HG03558 (cell line): ENCODE measurements at regions not wholly inside any gene's neighbourhood (a gene's known extent, or its start where the extent isn't known, plus 50 kb on each side); places are given as distances from the start of the nearest gene placed in this dataset.
A peak's percentile ranks its signal among the peaks of the same experiment; 100 is the strongest.
"Not testable (repeated sequence)": the region's sequence is repeated elsewhere in the genome, so short reads cannot be mapped to it uniquely, and the experiment has no call there.

ENCODE experiments used
- ATAC-seq: cut with Tn5 transposase; IDR thresholded peaks from one replicate; pipeline ENCODE4 v1.9.1; 2021; ENCODE audit warnings: moderate number of reproducible peaks; ENCODE audit not compliant: unreplicated experiment; ENCODE audit errors: extremely low read depth

DNA sequence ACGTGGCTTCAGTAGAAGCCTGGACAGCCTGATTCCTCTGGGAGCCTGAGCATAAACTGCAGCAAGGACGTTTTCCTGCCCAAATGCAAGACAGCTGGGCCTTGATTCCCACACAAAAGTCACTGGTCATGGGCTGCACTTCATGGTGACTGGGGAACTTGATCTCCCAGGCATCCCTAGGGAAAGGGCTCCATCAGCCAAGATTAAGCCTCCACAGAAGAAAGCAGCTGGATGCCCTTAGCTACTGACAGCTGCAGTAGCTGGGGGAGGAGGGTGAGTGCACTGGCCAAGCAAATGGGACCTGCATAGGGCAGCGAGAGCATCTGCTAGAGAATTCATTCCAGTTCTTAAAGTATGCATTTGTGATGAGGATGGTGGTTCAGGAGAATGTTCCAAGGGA, 267.4 kb upstream of the ISX start:
- ATAC-seq = no peak

DNA sequence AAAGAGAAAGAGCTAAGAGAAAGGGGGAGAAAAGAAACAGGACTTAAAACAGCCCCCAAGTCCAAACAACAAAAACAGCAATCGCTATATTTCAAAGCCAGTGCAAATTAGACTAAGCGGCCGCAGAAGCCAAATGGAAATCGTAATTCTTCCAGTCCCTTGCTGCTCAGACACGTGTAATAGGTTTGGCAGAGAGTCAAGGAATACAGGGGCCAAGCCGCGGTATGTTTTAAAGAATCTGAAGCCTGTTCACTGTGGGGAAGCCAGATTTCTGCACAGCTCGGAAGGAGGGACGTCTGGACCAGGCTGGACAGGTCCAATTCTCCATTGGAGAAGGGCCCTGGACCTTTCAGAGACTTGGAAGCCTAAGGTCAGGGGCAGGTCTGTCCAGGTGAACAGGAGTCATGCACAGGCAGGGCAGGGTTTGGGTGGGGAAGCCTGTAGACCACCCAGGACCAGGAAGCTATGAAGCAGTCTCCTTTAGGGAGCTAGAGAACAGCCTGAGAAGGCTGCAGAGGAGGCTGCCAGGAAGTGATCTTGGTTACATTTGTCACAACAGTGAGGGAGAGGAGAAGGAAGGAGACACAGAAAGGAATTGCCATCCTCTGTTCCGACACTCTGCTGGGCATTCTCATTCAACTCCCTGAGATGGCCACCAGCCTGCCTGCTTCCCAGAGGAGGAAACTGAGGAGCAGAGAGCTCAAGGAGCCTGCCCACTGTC, 265.5 kb upstream of the ISX start:
- no peak for ATAC-seq

DNA sequence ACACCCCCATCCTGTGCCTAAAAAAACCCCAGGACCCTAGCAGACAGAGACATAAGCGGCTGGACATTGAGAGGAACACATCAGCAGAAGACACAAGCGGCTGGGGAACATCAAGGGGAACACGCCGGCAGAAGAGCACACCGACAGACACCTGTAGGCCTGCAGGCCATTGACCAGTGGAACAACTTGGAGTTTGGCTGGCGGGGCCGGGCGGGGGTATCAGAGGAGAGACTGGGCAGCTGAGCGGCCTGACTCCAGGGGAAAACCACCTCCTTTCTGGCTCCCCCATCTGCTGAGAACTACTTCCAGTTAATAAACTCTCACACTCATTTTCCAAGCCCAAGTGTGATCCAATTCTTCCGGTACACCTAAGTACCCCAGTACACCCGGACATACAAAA, 264.7 kb upstream of the ISX start:
- ATAC-seq = no peak

DNA sequence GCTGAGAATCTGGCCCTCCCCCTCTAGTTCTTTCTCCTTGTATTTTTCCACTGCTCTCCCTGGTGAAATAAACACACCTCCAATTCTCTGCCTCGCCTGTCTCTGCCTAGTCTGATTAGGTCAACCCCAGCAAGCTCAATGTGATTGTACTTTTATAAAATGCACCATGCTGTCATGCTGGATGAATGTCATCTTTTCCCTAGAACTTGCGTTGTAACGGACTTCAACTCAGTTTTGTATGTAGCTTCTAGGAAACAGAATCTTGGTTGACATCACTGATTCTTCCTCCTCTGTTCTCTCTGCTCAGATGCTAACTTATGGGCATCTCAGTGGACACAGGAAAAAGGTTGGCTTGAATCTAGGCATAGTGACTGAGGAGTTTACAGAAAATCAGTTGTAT, 261.9 kb upstream of the ISX start:
- ATAC-seq = no peak

DNA sequence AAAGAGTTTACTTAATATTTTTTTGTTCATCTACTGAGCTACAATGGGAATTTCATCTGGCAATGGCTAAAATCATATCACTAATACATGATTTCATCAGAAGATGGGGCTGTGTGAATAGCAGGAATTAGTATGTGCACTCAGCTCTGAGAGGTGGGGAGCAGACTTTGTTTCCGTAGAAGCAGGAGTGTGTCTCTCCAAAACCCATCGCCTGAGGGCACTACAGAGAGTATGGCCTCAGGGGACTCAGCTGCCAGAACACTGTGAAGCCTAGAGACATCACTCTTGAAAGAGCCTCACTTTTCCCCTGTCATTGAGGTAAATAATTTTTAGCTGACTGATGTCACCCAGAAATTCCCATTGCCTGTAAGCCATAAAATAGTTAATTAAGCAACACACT, 261.4 kb upstream of the ISX start:
- no peak for ATAC-seq

DNA sequence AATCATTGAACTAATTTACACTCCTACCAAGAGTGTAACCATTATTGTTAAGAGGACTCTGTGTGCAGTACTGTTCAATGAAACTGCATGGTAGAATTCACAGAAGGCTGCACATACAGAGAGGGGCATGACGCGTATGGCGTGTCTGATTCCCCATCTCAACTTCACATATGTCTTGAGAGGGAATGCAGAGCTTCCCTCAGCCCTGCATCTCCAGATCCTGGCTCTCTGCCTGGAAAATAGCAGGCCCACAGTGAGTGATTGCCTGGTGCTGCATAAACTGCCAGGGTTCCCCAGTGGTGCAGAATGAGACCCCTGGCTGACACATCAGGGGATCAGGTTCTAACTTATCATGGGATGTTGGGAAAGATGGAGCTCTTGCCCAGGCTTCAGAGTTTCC, 260.2 kb upstream of the ISX start:
- ATAC-seq = no peak

GRCh38 chr22:34808618-34809017, 257.3 kb upstream of the ISX start:
- ATAC-seq = no peak

DNA sequence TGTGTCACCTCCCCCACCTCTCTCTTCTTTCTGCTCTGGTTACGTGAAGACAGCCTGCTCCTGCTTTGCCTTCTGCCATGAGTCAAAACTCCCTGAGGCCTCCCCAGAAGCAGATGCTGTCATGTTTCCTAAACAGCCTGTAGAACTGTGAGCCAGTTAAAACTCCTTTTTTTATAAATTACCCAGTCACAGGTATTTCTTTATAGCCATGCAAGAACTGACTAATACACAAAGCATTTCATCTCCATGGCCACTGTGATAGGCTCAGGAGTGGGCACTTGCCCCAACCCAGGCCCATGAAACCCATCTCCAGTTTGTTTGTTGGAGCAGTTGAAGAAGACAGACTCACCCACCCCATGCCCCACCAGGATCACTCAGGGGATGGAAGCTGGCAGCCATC, 253.3 kb upstream of the ISX start:
- ATAC-seq = no peak

DNA sequence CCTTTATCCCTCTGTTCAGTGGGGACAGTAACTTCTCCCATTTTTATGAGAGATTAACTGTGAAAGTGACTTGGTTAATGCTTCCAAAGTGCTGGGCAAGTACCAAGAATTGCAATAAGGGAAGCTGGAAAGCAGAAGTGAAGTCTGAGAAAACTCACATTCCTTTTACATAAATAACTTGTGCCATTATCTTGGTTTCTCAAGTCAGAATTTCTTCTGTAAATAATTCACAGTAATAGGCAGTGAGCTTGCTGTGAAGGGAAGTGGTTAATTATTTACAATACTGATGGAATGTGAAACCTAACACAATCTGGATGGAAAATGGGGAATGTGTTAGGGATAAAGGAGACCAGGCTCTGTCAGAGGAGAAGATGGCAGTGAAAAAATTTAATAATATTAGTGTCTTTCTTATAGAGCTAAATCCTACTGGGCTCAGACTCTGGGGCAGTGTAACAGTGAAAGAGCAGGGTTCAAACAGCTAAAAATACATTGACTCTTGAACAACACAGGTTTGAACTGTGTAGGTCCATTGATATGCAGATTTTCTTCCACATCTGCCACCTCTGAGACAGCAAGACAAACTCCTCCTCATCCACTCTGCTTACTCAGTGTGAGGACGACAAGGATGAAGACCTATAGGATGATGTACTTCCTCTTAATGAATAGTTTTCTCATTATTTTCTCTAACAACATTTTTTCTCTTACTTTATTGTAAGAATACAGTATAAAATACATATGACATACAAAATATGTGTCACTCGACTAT, 251.5 kb upstream of the ISX start:
- ATAC-seq = no peak

DNA sequence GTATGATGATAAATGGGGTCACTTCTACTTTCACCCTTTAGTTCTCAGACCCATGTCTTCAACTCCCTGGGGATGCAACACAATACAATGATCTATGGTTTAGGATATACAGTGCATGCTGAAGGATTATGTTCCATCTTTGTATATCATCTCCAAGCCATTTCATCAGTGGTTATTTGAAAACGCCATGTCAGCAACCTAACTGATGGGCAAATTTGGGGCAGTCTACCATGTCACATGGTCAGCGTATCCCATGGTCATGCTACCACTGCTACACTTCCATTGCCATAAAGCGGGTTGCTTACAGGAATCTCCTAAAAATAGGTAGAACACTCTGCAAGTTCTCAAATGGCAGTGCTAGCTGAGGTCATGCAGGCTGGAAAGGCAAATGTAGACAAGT, 236.5 kb upstream of the ISX start:
- ATAC-seq = no peak

GRCh38 chr22:34834059-34834458, 231.9 kb upstream of the ISX start:
- ATAC-seq = no peak

DNA sequence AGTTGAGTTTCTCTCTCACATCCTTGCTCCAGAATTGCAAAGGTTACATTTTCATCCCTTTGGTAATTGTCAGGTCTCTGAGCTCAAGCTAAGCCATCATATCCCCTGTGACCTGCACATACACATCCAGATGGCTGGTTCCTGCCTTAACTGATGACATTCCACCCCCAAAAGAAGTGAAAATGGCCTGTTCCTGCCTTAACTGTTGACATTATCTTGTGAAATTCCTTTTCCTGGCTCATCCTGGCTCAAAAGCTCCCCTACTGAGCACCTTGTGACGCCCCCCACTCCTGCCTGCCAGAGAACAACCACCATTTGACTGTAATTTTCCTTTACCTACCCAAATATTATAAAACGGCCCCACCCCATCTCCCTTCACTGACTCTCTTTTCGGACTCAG, 231.4 kb upstream of the ISX start:
- not testable (repeated sequence) for ATAC-seq

DNA sequence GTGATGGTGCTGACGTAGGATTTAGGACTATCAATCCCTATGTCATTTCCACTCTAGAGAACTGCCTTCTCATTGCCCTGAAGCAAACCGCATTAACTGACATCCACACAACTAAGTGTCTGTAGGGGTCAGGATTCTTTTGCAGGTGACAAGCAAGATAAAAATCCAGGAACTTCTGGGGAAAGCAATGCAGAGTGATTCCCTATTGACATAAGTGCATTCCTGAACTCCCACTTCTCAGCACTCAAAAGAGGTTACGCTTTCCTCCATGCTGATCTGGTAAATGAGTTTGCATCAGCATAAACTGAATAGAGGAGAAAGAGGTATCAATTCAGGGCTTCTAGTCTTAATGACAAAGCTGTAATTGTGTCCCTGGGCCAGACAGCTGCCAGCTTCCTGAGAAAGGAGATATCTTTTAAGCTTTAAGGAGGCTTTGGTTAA, 224.6 kb upstream of the ISX start:
- no peak for ATAC-seq

GRCh38 chr22:34841911-34842310, 224.0 kb upstream of the ISX start:
- ATAC-seq = no peak

GRCh38 chr22:34842630-34843029, 223.3 kb upstream of the ISX start:
- ATAC-seq = no peak

GRCh38 chr22:34843743-34844142, 222.2 kb upstream of the ISX start:
- ATAC-seq = not testable (repeated sequence)

- ATAC-seq = no peak
Measured at GRCh38 chr22:34845391-34845790, 220.6 kb upstream of the ISX start.

DNA sequence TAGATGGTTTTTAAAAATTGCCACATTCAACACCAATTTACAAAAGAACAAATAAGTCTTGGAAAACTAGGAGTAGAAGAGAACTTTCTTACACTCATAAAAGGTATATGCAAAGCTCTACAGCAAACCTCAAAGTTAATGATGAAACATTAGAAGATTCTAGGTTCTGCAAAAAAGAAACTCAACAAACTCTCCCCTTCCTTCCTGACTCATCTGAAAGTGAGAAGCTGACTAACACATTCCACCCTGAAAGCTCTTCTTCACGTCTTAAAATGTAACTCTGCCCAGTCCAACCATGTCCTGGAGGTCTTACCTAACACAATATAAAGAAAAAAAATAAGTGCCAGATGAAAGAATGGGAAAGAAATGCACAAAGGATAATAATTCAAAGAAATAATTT, 218.9 kb upstream of the ISX start:
- peak; percentile 51 for ATAC-seq

- ATAC-seq = no peak
Measured at GRCh38 chr22:34849965-34850364, 216.0 kb upstream of the ISX start.

- ATAC-seq = no peak
Measured at GRCh38 chr22:34851918-34852662, 213.9 kb upstream of the ISX start.

DNA sequence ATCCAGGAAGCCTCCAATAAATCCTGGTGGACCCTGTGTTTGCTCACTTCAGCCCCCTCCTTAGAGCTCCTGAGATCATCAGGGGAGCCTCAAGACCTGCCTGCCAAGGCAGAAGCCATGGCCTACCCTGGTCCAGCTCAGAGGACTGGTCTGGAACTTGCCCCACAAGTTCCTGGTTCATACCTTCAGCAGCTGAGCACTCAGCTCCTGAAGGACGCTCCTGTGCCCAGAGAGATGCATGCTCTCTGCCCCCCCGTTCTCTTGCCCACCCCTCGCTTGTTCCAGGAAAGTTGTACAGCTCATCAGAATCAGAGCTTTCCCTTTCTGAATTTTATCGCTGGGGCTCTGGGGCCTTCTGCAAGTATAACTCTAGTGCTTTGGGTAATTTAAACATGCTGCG, 210.5 kb upstream of the ISX start:
- no peak for ATAC-seq
